Dendritic cell treated with granulocyte-macrophage colony-stimulating factor and Interleukin-4, amounts not matched to agents 40 ng/mL and 50 ng/mL, for 4 days (primary cell): ENCODE measurements at regions not wholly inside any gene's neighbourhood (a gene's known extent, or its start where the extent isn't known, plus 50 kb on each side); places are given as distances from the start of the nearest gene placed in this dataset.

Experiments used
- H3K27ac Mint-ChIP-seq: one replicate; pipeline ENCODE4 v1.8.0; 2022; ENCODE audit warnings: mild to moderate bottlenecking, mixed read lengths
- H3K27me3 Mint-ChIP-seq: one replicate; pipeline ENCODE4 v1.8.0; 2022; ENCODE audit warnings: mild to moderate bottlenecking, mixed read lengths
- H3K36me3 Mint-ChIP-seq: one replicate; pipeline ENCODE4 v1.8.0; 2022; ENCODE audit warnings: low read depth, mixed read lengths
- H3K4me1 Mint-ChIP-seq: one replicate; pipeline ENCODE4 v1.8.0; 2022; ENCODE audit warnings: low read depth, mixed read lengths
- H3K4me3 Mint-ChIP-seq: one replicate; pipeline ENCODE4 v1.8.0; 2022; ENCODE audit warnings: mild to moderate bottlenecking, moderate library complexity, mixed read lengths
- H3K9me3 Mint-ChIP-seq: one replicate; pipeline ENCODE4 v1.8.0; 2022; ENCODE audit warnings: mixed read lengths
- intact Hi-C: fragments of 100-400 bp; cut with micrococcal nuclease; formaldehyde crosslinking; loops from one replicate; pipeline ENCODE4 v1.15.0; 2022

DNA sequence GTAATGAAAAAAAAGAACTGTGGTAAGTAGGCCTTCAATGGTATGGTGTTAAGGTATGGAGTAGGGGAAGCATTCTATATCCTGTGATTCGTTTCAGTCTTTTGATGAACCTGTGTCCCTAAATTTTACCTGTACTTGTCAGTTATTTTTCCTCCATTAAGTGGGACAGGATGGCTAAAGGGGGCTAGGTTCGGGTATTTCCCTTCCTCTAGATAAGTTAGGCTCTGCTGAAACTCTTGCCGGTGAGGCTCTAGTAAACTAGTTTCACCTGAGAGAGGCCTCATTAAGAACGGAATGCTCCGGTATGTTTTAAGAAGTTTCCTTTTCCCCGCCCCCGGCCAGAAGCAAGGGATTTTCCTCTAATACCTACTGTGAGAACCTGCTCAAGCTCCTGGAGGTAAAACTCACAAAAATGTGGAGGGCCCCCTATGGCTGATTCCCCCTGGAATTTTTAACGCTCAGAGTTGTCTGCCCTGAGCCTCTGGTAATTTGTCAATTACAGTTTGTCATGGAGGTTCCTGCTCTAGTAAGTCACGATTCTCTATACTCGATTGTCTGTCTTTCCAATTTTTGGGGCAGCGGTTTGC lies 87.7 kb downstream of the MACIR start:
- Mint-ChIP-seq H3K4me3 (no peak overlapping the region), H3K27ac (no peak overlapping the region), H3K4me1 (no peaks in the 10 kb centered on the region), H3K27me3 (no peaks in the 10 kb centered on the region), H3K9me3 (peaks cover 10% of the 10 kb centered on the region), H3K36me3 (no peaks in the 10 kb centered on the region)
- intact Hi-C loops = no loop called here

DNA sequence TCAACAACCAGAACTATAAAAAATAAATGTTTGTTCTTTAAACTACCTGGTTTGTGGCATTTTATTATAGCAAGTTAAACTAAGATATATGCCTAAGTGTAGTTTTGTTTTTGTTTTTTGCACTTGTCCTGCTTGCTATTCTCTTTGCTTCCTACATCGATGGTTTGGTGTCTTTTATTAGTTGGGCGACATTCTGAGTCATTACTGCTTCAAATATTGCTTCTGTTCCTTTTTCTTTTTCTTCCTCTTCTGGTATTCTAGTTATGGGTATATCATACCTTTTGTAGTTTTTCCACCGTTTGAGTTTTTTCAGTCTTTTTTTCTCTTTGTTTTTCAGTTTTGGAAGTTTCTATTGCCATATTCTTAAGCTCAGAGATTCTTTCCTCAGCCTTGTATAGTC lies 86.9 kb downstream of the MACIR start:
- Mint-ChIP-seq H3K27me3 (no peaks in the 10 kb centered on the region), H3K36me3 (no peaks in the 10 kb centered on the region), H3K9me3 (peaks cover 10% of the 10 kb centered on the region), H3K27ac (no peak overlapping the region), H3K4me3 (no peak overlapping the region), H3K4me1 (no peaks in the 10 kb centered on the region)
- intact Hi-C loops = no loop called here

DNA sequence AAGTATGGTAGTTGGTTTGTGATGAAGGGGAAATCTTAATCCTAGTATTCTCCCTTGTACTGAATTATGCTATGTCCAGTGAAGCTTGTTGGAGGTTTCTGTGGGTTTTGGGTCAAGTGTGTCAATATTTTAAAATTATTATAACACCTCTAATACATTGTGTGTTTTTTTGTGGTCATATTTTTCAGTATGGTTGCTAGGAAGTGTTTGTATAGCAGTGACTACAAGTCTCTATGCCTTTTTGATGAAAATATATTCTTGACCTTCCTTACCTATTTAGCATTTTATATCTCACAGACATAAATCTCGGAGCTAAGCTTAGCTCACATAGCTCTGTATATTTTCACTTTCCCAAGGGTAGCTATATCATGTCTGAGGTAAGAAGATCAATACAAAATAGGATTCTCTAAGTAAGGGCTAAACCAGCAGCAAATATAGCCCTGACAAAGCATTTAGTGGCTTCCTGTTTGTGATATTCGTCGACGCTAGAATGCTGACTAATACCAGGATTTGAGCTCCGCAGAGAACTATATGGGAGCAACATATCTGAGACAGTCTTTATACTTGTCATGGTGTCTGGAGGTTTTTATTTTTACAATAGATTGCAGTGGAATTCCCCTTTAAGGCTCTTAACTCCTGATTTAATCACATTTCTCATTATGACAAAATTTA lies 82.3 kb downstream of the MACIR start:
- H3K4me3 Mint-ChIP-seq = no peak overlapping the region
- H3K9me3 Mint-ChIP-seq = peaks cover 10% of the 10 kb centered on the region
- no peaks in the 10 kb centered on the region for H3K4me1 Mint-ChIP-seq
- intact Hi-C loops = loop anchor here (5.0 kb wide), 1 partner anchor 84 kb away; the partner anchor contains the start of gene MACIR
- no peaks in the 10 kb centered on the region for H3K36me3 Mint-ChIP-seq
- no peaks in the 10 kb centered on the region for H3K27me3 Mint-ChIP-seq
- H3K27ac Mint-ChIP-seq = peak overlapping the region; percentile 45

DNA sequence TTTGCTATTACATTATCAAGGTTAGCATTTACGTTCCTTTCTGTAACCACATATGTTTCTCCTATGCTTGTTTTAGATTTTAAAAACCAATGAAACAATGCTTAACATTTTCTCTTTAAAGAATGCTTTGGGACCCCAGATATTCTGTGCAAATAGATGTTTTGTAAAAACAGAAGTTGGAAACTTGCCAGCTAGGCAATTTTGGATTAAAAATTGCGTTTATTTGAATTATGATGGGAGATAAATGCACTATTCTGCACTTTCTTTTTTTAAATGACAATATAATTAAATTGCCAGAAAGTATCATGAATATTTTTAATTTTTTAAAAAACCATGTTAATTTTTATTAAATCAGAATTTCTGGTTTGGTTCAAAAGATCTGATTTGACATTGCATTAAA lies 81.6 kb downstream of the MACIR start:
- intact Hi-C loops = loop anchor here (5.0 kb wide), 1 partner anchor 83 kb away; the partner anchor contains the start of gene MACIR

DNA sequence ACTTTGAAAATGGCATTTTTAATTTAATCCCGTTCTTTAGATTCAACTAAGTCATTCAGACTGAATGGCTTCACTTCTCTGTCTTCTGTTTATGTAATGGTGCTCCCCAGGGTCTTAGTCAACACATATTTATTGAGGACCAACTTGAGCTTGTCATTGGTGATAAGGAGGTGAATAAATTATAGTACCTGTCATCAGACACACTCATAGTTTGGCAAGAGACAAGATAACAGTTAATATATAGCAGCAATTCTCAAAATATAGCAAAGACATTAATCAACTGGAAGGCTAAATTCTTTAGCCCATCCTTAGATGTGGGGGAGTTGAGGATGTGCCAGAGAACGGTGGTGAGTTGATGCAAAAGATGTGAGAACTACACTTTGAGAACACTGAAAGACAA lies 78.4 kb downstream of the MACIR start:
- Mint-ChIP-seq H3K27ac (no peak overlapping the region), H3K9me3 (peaks cover 2% of the 10 kb centered on the region), H3K27me3 (no peaks in the 10 kb centered on the region), H3K4me1 (no peaks in the 10 kb centered on the region), H3K36me3 (no peaks in the 10 kb centered on the region), H3K4me3 (no peak overlapping the region)
- intact Hi-C loops = no loop called here

More for the DNA sequence above, 81.6 kb downstream of the MACIR start:
- Mint-ChIP-seq H3K4me1 (no peaks in the 10 kb centered on the region), H3K27me3 (no peaks in the 10 kb centered on the region), H3K9me3 (peaks cover 10% of the 10 kb centered on the region), H3K27ac (no peak overlapping the region), H3K36me3 (no peaks in the 10 kb centered on the region), H3K4me3 (no peak overlapping the region)

DNA sequence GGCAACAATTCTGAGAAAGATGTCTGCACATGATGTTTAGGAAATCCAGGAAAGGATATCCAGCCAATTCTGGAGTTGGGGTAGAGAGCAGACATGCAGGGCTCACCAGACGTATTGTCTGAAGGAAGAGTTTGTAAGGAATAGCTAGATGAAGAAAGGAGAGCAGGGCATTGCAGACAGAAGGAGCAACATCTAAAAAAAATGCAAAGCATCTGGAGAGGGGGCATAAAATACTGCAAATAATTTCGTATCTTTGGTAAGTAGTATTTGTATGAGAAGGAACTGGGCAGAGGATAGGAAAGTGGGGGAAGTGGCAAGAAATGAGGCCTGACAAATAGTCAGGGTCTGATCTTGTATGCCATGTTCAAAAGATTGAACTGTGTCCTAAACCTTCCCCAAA lies 74.8 kb downstream of the MACIR start:
- intact Hi-C loops = no loop called here
- Mint-ChIP-seq H3K4me3 (no peak overlapping the region), H3K27me3 (no peaks in the 10 kb centered on the region), H3K9me3 (no peaks in the 10 kb centered on the region), H3K27ac (no peak overlapping the region), H3K4me1 (no peaks in the 10 kb centered on the region), H3K36me3 (no peaks in the 10 kb centered on the region)

DNA sequence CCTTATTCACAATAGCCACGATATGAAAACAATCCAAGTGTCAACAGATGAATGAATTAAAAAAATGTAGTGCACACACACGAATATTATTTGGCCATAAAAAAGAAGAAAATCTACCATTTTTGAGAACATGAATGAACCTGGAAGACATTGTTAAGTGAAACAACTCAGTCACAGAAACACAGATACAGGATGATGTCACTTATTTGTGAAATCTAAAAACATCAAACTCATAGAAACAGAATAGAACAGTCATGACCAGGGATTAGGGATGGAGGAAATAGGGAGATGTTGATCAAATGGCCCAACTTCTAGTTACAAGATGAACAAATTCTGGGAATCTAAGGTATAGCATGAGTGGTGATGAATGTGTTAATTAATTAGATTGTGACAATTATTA lies 72.3 kb downstream of the MACIR start:
- Mint-ChIP-seq H3K9me3 (no peaks in the 10 kb centered on the region), H3K27me3 (no peaks in the 10 kb centered on the region), H3K36me3 (no peaks in the 10 kb centered on the region), H3K4me1 (no peaks in the 10 kb centered on the region), H3K27ac (no peak overlapping the region), H3K4me3 (no peak overlapping the region)
- intact Hi-C loops = no loop called here
